Gastroesophageal sphincter (tissue), 4 donors: ENCODE measurements at regions not wholly inside any gene's neighbourhood (a gene's known extent, or its start where the extent isn't known, plus 50 kb on each side); places are given as distances from the start of the nearest gene placed in this dataset.

Experiments
- ATAC-seq: fragments of 150-250 bp; one replicate; pipeline ENCODE4 v1.9.1; 2016; ENCODE audit warnings: mild to moderate bottlenecking, moderate library complexity
- H3K27ac ChIP-seq, 4 donors: fragments of 200-600 bp; sonication (generic) in 3 of 4; 1 replicate in 3 of 4; 2 replicates in 1 of 4; pipeline ENCODE4 v1.5.1; 2016 to 2019
- H3K27me3 ChIP-seq: fragments of 200-600 bp; sonication (generic); one replicate; pipeline ENCODE4 v1.5.1; 2019
- H3K36me3 ChIP-seq, 2 donors: fragments of 200-600 bp; sonication (generic); one replicate each; pipeline ENCODE4 v1.5.1; 2019; ENCODE audit warnings: control low read depth in 1 of 2
- H3K4me1 ChIP-seq, 3 donors: fragments of 200-600 bp; sonication (generic); 1 replicate in 2 of 3; 2 replicates in 1 of 3; pipeline ENCODE4 v1.5.1; 2016 to 2019; ENCODE audit warnings: control low read depth in 2 of 3
- H3K4me3 ChIP-seq, 2 donors: fragments of 200-600 bp; sonication (generic); one replicate each; pipeline ENCODE4 v1.5.1; 2019; ENCODE audit warnings: mild to moderate bottlenecking in 1 of 2, moderate library complexity in 1 of 2
- H3K9me3 ChIP-seq, 3 donors: fragments of 200-600 bp; sonication (generic); one replicate each; pipeline ENCODE4 v1.5.1; 2017 to 2019; ENCODE audit warnings: control low read depth in 2 of 3
- EP300 ChIP-seq: sonication (generic); formaldehyde crosslinking; IDR thresholded peaks from one replicate; pipeline ENCODE4 v1.6.1; 2017; ENCODE audit warnings: antibody characterized with exemption, mild to moderate bottlenecking
- POLR2A ChIP-seq, 2 donors: fragments of 450-650 bp; IDR thresholded peaks; one replicate each; pipeline ENCODE4 v1.6.1; 2017; ENCODE audit warnings: antibody characterized with exemption in 2 of 2, mild to moderate bottlenecking in 2 of 2, moderate library complexity in 1 of 2
- POLR2AphosphoS5 ChIP-seq: sonication (generic); formaldehyde crosslinking; IDR thresholded peaks from one replicate; pipeline ENCODE4 v1.6.1; 2017; ENCODE audit warnings: antibody characterized with exemption
- WGBS, 2 donors: methylation state at CpG; one replicate each; pipeline ENCODE4 v1.1.5; 2018; ENCODE audit warnings: low coverage in 1 of 2; 5-methylcytosine and 5-hydroxymethylcytosine counted together
- TF ChIP-seq, protein P1 (sequence below), 4 experiments: fragments of 200-600 bp in 2 of 4; fragments of 450-650 bp in 2 of 4; sonication (generic) in 1 of 4; IDR thresholded peaks; one replicate each; pipeline ENCODE4 v1.5.1; 2017 to 2019; ENCODE audit warnings: antibody characterized with exemption in 4 of 4, mild to moderate bottlenecking in 2 of 4, moderate library complexity in 2 of 4

DNA sequence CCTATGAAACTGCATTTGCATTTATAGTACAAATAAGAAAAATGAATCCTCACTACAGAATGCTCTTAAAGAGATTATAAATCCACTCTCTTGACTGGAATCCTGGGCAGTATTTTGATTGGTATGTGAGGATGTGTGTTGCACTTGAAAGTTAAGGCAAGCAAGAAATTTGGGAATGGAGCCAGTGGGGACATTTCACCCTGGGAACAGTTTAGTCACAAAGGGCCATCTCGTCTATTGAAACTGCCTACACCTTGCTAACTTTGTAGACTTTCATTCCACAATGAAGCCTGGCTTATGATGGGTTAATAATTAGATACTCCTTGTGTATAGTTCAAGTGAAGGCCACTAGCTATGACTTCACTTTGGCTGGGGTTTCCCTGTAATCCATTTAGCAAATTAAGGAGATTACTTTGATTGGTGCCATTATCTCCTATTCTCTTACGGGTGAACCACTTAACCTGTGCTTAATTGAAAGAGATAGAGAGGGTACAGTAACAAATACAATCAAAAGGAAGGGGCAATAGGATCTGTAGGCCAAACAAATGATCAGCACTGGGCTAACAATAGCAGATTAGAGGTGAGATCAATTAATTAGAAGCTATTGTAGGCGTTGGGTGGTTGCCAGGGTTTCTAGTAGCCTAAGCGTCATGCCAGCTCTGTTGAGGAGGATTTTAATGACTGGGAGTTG is 146.9 kb upstream of the RARB start:
- Histone ChIP-seq H3K4me3 (no peak overlapping the region), H3K4me1 (no peaks in the 10 kb centered on the region), H3K36me3 (no peaks in the 10 kb centered on the region), H3K27me3 (no peaks in the 10 kb centered on the region), H3K27ac (no peak overlapping the region), H3K9me3 (no peaks in the 10 kb centered on the region)
- 73 to 90% methylated on average over 3 to 4 of the region's 4 CpGs for WGBS, 2 donors
- TF ChIP-seq, protein P1, sequence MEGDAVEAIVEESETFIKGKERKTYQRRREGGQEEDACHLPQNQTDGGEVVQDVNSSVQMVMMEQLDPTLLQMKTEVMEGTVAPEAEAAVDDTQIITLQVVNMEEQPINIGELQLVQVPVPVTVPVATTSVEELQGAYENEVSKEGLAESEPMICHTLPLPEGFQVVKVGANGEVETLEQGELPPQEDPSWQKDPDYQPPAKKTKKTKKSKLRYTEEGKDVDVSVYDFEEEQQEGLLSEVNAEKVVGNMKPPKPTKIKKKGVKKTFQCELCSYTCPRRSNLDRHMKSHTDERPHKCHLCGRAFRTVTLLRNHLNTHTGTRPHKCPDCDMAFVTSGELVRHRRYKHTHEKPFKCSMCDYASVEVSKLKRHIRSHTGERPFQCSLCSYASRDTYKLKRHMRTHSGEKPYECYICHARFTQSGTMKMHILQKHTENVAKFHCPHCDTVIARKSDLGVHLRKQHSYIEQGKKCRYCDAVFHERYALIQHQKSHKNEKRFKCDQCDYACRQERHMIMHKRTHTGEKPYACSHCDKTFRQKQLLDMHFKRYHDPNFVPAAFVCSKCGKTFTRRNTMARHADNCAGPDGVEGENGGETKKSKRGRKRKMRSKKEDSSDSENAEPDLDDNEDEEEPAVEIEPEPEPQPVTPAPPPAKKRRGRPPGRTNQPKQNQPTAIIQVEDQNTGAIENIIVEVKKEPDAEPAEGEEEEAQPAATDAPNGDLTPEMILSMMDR (IDR thresholded peaks at IDR 0.05) = no peak
- TF ChIP-seq EP300 = no peak
- no peak for ATAC-seq

DNA sequence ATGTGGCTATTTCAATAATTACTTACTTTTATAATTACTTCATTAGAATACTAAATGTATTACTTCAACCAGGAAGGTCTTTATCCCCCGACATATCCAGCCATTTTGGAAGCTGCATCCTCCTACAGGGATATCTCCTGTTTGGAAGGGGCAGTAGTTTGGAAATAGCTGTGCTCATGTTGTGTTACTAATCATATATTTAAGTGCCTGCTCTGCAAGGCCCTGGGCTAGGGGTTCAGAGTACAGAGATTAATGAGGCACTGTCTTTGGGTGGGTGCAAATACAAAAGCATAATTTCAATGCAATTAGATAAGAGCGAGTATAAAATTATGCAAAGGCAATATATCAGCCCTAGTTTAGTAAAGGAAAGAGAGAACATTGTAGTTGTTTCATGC is 146.3 kb upstream of the RARB start:
- Histone ChIP-seq H3K36me3 (no peaks in the 10 kb centered on the region), H3K4me1 (no peaks in the 10 kb centered on the region), H3K9me3 (no peaks in the 10 kb centered on the region), H3K4me3 (no peak overlapping the region), H3K27me3 (no peaks in the 10 kb centered on the region), H3K27ac (no peak overlapping the region)
- WGBS, 2 donors = 100% methylated on average over 2 of the region's 2 CpGs
- TF ChIP-seq POLR2A (IDR thresholded peaks at IDR 0.05) (no peak), POLR2AphosphoS5 (no peak), EP300 (no peak)
- TF ChIP-seq, protein P1 (IDR thresholded peaks at IDR 0.05) = no peak
- ATAC-seq = no peak

GRCh38 chr3:25283613-25284012 is 144.4 kb upstream of the RARB start:
- ATAC-seq = no peak
- Histone ChIP-seq H3K4me3 (no peak overlapping the region), H3K27me3 (no peaks in the 10 kb centered on the region), H3K9me3 (no peaks in the 10 kb centered on the region), H3K4me1 (no peaks in the 10 kb centered on the region), H3K36me3 (no peaks in the 10 kb centered on the region), H3K27ac (no peak overlapping the region)
- no peak for TF ChIP-seq EP300
- no peak for TF ChIP-seq POLR2A (IDR thresholded peaks at IDR 0.05)
- TF ChIP-seq, protein P1 (IDR thresholded peaks at IDR 0.05) = no peak
- no peak for TF ChIP-seq POLR2AphosphoS5
- 93 to 100% methylated on average over 1 to 3 of the region's 3 CpGs for WGBS, 2 donors

- Histone ChIP-seq H3K27ac (no peak overlapping the region), H3K4me3 (no peak overlapping the region), H3K36me3 (no peaks in the 10 kb centered on the region), H3K9me3 (no peaks in the 10 kb centered on the region), H3K4me1 (no peaks in the 10 kb centered on the region), H3K27me3 (no peaks in the 10 kb centered on the region)
- TF ChIP-seq POLR2AphosphoS5 = no peak
- TF ChIP-seq EP300 = no peak
- TF ChIP-seq, protein P1 (IDR thresholded peaks at IDR 0.05) = no peak
- no peak for TF ChIP-seq POLR2A (IDR thresholded peaks at IDR 0.05)
- no peak for ATAC-seq
These were observed 143.8 kb upstream of the RARB start for GRCh38 chr3:25284249-25284648.

DNA sequence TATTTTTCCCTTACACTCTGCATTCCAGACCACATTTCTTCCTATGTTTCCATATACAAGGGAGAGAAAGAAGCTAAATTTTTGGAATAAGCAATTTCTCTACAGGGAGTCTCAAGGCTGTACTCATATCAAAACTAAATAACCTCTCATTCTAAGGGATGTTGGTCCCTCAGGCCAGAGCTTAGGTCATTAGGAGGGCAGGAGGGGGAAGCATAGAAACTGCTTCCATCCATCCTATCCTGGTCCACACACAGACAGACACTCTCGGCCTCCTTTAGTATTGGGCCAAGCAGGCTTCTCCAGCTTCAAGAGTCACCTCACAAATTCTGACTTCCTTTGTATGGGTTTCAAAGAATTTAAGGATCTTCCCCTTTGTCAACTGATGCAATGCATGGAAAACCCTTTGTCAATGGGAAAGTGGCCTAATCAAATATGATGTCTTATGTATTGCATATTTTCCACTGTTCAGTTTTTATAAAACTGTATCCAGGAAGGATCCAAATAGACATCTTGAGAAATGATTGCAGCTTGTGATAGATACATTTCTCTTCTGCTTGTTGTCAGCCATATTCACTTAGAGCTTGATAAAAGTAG is 140.7 kb upstream of the RARB start:
- Histone ChIP-seq H3K27ac (no peak overlapping the region), H3K4me3 (no peak overlapping the region), H3K27me3 (no peaks in the 10 kb centered on the region), H3K4me1 (peaks cover 0 to 20% (median 2%) of the 10 kb centered on the region in 3 donors), H3K9me3 (no peaks in the 10 kb centered on the region), H3K36me3 (no peaks in the 10 kb centered on the region)
- 83 to 86% methylated on average over 1 of the region's 1 CpG for WGBS, 2 donors
- TF ChIP-seq EP300 = no peak
- TF ChIP-seq POLR2AphosphoS5 = no peak
- TF ChIP-seq, protein P1 (IDR thresholded peaks at IDR 0.05) = no peak
- no peak for TF ChIP-seq POLR2A (IDR thresholded peaks at IDR 0.05)
- no peak for ATAC-seq
